Mesenteric fat pad (tissue), 1 donor: ENCODE measurements at regions not wholly inside any gene's neighbourhood (a gene's known extent, or its start where the extent isn't known, plus 50 kb on each side); places are given as distances from the start of the nearest gene placed in this dataset.
"Not testable (repeated sequence)": the region's sequence is repeated elsewhere in the genome, so short reads cannot be mapped to it uniquely, and the experiment has no call there.

Experiments used
- DNase-seq: peaks from one replicate; pipeline ENCODE4 v3.0.0-alpha.2; 2020; ENCODE audit warnings: low spot score
- donor health status: DM: yes; HTN: yes; CAD: no.

DNA sequence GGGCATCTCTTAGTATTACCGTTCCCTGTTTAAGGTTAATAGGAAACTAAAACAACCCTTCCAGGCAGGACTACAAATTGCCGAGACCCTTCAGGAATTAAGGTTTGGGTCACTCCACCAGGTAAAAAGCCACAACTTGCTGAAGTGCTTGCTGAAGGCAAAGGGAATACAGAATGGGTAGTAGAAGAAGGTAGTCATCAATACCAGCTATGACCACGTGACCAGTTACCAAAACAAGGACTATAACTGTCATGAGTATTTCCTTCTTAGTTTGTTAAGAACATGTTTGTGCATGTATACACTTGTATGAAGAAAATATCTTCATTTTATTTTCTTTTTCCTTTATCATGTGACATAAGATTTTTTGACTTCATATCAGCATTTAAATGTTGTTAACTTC lies 578.7 kb upstream of the FBXO33 start:
- DNase-seq, result no peak

DNA sequence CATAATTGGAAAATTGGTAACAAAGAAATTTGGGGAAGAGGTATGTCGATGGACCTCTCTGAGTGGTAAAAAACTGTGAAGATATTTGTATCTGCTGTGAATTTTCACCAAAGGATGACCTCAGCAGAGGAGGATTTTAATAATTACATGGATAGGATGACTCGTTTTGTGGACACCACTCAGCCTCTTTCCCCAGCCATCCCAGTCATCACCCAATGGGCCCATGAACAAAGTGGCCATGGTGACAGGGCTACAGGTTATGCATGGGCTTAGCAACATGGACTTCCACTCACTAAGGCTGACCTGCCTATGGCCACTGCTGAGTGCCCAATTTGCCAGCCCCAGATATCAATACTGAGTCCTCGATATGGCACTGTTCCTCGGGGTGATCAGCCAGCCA lies 577.5 kb upstream of the FBXO33 start:
- no peak for DNase-seq

DNA sequence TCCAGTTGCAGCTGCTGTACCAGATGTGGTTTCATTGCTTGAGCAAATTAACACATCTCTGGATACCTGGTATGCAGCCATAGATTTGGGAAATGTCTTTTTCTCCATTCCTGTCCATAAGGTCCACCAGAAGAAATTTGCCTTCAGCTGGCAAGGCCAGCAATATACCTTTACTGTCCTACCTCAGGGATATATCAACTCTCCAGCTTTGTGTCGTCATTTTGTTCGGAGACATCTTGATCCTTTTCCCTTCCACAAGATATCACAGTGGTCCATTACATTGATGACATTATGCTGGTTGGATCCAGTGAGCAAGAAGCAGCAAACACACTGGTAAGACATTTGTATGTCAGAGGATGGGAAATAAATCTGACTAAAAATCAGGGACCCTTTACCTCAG lies 576.1 kb upstream of the FBXO33 start:
- DNase-seq, result not testable (repeated sequence)

DNA sequence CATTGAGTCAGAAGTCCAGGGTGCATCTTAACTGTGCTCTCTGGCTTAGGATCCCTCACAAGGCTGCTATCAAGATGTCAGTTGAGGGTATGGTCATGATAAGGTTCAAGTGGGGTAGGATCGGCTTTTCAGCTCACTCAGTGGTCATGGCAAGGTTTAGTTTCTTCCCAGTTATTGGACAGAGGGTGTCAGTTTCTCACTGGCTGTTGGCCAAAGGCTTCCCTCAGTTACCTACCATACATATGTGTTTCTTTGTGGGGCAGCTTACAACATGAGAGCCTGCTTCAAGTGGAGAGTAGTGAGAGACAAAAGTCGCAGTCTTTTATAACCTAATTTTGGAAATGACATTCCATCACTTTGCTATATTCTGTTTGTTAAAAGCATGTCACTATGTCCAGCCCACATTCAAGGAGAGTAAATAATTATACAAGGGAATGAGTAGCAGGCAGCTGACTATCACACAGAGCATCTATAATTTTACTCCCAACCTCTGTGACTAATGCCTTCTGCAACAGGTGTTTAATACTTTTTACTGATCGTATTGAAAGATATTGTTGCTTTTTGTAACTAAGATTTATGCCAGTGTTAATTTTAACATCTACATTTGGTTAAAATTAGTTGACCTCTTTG lies 572.8 kb upstream of the FBXO33 start:
- no peak for DNase-seq

DNA sequence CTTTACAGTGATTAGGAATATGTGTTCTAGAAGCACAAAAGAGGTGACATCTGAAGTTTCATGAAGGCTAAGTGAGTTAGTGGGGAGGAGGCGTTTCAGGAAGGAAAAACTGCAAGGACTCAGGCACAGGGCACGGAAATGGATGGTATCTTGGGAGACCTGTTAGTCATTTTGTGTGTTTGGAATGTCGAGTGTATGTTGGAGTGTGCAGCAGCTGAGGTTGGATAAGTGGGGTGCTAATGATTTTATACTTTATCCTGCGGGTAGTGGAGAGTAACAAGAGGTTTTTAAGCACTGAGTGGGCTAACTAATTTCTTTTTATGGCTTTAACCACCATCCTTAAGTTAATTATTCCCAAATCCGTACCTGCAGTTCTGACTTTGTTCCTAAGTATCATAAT lies 571.5 kb upstream of the FBXO33 start:
- no peak for DNase-seq

DNA sequence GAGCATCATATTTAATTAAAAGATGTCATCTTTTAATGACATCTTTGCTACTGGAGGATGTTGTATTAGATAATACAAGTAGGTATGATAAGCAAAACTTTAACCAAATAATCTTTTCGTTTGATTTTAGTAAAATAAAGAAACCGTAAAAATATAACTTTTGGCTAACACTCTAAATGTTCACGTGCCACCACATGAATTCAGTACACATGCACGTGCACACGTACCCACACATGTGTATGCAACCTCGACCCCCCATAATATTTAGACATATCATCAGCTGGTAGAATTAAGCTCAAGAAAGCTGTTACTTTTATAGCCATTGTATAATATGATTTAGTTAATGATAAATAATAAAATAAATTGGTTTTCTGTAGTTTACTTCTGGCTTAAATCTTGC lies 566.6 kb upstream of the FBXO33 start:
- DNase-seq, result no peak

DNA sequence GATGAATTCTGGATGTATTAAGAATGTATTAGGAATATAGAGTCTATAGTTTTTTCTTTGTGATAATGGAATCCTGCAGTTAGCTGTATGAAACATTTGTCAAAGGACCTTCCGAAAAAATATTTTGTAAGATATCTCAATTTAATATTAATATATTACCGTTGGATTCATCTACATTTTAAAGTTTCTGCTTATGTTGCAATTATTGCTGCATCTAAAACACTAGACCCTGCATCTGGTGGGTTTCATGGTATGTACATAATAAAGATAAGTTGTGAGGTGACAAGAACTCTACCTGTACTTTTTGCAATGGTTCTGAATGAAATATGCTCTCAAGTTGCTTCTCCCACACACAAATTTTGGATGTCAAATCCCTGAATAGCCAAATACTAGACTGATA lies 565.9 kb upstream of the FBXO33 start:
- DNase-seq, result no peak

DNA sequence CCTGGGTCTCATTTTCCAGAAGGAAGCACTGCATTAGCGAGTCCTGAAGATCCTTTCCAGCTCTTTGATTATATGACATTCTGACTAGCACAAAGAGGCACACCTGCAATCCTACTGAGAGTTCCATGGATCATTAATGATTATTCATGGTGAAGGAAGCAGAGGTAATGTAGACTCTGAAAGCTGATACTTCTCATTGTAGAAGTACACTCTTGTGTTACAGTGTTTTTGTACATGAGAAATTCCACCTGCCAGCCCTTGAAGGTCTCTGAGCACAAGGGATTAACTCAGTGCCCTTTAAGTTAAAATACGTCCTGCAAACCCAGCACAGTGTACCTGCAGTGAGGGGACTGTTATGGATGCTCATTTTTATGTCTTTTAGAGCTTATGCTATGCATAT lies 558.8 kb upstream of the FBXO33 start:
- DNase-seq, result no peak

DNA sequence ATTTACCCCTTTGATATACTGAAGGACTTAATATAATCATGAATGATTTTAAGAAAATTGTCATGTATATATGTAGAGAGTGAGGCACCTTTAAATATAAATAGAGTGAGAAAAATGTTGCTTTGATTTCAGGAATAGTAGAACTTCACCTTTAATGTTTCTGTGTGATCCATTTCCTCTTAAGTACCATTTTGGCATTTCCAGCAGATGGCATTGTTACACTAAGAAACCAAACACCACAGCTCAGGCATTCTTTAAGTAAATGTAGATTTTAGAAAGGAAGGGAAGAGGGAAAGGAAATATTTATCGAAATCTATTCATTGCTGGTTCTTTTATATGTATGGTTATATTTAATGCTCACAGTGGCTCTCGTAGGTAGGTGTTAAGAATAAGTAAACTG lies 556.7 kb upstream of the FBXO33 start:
- DNase-seq, result no peak

DNA sequence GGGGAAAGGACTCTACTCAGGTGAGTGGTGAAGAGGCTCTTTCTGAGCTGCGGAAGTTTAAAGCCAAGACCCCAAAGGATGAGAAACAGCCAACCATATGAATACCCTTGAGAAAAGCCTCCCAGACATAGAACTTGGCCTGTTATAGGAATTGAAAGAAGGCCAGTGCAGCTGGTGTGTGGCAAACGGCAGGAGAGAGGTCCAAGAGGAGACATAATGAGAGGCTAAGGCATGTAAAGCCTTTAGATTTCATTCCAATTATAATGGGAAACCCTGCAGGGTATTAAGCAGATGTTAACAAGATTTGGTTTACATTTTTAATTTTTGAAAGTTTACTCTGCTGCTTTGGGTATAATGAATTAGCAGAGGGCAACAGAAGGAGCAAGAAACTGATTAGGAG lies 552.1 kb upstream of the FBXO33 start:
- no peak for DNase-seq

DNA sequence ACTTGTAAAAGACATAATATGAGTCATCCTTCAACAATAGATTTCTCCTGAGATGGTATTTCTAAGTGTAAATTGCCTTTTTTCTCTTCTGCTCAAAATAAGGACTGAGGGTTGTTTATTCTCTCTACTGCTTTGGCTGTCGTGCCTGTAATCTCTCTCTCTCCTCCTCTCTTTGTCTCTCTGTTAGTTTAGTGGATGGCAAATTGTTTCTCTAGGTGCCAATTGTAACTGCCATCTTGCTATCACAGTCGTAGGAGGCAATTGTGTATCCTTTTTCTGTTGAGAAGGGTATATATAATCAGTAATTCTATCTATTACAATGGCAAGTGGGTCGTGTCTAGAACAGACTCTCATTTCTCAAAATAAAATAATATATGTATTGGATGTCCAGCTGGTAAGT lies 545.0 kb upstream of the FBXO33 start:
- no peak for DNase-seq

DNA sequence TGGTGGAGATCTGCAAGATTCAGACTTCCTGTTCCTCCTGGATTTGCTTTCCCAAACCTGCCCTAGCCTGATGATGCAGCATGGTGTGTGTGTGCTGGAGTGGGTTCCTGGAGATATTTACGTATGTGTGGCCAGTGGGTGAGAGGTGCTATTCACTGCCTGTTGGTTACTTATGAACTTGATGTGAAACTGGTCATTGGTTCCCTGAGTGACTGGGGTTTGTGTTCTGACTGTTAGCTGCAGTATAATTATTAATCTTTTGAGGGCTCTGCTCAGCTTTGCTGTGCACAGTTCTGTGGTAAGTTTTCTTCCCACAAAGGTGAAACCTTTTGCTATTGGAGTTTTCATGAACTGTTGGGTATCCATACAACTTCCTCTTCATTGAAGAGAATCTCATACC lies 541.8 kb upstream of the FBXO33 start:
- no peak for DNase-seq

DNA sequence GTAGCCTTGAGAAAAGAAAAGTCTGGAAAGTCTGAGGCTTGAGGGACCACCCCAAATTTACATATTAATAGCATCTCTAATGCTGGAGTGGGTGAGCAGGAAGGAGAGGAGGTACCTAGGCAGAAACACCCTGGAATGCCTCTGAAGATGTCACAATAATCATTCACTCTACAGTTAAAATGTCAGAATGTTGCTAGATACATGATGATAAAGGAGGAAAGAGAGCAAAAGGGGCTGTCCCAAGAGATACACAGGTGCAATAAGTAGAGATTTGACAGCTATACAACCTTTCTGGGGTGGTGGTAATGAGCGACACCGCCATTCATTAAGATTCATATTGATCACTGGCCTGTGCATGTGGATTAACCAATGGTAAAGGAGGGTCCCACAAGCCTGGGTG lies 540.5 kb upstream of the FBXO33 start:
- DNase-seq, result no peak

DNA sequence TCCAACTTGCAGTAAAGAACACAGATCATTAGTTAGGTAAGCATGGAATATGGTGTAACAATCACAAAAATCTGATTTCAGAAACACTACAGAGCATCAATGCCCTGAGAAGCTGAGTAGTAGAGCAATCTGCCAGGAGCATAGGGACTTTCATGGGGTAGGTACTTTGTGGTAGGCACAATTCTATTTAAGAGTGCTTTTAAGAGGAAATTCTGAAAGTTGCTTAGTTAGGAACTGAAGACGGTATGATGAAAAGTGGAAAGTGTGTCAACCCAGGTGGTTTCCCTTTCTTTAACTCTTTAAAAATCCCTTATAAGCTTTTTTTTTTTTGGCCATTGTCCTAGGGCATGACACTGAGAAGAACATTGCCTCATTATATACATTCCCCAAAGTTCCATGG lies 535.7 kb upstream of the FBXO33 start:
- DNase-seq, result no peak

DNA sequence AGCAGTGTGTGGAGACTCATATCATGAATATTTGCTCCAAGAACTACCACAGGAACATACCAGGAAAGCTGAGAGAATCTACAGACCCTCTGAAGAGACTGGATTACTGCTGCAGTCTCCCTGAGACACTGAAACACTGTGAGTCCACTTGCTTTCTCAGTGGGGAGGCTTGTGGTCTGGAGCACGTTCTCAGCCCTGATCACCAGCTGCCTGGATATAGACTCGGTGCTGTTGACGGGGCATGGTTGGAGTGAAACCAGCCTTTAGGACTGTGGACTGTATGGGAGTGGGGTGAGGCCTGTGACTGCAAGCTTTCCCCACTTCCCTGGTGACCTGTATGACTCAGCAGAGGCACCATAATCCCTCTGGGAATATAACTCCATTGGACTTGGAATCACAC lies 525.8 kb upstream of the FBXO33 start:
- no peak for DNase-seq

DNA sequence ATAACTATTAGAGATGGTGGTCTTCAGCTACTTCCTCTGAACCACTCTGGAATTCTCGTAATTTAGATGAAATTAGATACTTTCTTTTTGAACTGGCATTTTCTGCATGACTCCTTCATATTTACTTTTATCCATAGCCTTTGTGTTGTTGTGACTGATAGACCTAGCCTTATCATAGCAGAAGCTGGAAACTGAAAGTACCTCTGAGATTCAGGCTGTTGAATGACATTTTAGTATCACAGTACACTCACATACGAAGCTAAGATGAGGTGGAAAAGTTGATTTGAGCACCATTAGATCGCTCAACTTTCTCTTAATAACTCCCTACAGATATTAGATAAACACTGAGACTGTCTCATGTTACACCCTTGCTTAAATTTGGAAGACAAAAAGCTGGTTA lies 525.1 kb upstream of the FBXO33 start:
- DNase-seq, result no peak

DNA sequence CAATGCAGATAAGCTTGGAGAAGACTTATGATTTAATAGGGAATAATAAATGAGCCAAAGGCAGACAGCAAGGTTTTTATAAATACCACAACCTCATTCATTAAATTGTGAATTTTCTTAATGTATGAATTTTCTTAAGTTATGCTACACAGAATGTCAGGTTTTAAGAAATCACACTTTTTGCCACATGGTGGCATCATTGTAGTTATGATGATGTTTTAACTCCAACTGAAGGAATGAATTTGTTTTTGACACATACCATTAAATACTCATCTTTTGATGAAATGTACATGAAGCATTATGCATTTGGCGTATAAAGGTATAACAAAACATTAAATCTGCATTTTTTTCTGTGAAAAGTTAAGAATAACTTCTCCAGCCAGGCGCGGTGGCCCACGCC lies 524.1 kb upstream of the FBXO33 start:
- DNase-seq, result no peak

DNA sequence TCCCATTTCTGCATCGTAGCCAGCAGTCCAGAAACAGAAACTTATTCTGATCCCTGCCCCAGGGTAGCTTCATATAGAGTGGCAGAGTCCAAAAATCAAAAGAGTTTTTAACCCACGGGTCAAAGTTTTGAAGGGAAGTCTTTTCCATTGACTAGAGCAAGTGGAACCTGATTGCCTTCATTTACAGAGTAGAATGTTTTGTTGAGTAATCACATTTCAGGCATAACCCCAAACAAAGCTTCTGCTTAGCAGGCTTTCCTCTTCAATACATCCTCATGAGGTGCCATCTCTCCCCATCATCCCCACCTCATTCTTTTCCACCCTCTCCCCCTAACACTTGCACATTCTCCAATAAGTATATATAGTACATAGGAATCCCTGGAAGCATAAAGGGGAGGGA lies 516.0 kb upstream of the FBXO33 start:
- no peak for DNase-seq

DNA sequence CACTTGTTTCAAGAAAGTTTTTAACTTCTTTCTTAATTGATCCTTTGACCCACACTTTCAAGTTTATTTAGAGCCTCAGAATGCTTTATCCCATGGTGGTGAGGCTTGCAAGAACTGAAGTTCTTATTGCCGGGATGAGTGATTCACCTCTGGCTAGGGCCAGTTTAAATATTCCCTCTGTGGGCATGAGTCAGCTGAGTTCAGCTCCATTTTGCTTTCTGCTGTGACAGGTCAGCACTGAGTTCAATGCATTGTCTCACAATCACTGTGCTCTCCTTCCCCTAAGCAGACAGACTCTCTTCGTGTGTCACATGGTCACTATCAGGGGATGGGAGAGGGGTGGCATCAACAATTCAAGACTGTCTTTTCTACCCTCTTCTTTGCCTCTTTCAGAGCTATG lies 514.6 kb upstream of the FBXO33 start:
- no peak for DNase-seq

DNA sequence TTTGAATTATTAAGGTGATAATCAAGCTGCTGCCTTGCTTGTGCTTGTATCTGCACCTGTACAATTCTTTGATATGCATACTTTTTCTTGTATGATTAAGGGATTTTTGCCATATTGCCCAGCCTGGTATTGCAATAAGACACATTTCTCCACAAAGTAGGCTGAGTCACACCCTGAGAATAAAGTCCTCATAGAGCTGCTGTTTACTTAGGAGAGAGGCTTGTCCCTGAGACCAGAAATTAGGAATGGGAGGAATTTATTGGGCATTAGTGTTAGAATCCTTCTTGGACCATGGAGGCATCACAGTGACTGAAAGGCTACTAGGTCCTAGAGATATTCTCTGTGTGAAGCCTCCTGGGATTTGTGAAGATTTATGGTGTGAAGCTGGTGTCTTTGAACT lies 506.8 kb upstream of the FBXO33 start:
- DNase-seq, result no peak

DNA sequence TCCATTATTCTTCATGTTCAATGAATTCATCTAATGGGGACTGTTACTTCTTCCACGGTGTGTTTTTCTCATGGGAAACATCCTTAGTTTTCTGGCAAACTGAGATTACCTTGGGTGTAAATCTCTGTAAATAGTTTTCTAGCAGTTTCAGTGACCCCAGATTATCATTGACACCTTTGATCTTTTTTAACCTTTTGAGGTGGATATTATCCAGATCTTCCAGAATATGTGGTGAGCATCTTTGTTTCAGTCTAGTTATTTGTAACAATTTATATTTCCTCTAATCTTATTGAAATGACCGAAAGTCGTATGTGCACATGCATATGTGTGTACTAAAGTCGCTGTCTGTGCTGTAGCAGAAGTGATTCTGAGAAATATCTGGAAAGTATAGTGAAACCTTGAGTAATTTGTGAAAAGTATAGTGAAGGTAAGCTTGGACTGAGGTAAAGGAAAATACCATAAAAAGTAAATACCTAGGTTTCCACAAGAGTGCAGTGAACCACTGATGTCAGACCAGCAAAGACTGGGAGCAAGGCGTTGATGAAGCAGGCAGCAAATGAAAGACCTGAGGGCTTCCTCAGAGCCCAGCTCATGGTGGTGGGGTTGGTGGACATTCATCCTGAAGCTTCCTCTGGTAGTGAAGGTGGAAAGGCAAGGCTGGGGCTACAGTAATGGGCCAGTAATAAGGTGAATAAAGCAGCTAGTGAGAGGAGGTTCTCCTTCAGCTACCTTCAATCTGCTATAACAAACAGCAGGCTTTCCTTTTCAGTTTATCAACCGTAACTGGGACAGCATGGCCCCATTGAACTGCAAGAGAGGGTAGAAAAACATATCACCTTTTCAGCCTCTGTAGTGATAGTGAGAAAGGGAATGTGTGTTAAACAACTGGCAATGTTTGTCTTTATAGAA lies 480.2 kb upstream of the FBXO33 start:
- no peak for DNase-seq

DNA sequence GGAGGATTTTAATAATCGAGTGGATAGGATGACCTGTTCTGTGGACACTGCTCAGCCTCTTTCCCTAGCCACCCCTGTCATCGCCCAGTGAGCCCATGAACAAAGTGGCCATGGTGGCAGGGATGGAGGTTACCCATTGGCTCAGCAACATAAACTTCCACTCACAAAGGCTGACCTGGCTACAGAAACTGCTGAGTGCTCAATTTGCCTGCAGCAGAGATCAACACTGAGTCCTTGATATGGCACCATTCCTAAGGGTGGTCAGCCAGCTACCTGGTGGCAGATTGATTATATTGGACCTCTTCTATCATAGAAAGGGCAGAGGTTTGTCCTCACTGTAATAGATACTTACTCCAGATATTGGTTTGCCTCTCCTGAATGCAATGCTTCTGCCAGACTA lies 465.4 kb upstream of the FBXO33 start:
- DNase-seq, result no peak

DNA sequence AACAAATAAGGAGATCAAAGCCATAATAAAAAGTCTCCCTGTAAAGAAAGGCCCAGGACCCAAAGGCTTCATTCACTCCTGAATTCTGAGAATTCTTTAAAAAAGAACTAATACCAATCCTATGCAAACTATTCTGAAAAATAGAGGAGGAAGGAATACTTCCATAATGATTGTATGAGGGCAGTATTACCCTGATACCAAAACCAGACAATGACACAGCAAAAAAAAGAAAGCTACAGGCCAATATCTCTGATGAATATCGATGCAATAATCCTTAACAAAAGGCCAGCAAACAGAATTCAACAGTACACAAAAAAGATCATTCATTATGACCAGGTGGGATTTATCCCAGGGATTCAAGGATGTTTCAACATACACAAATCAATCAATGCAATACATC lies 457.8 kb upstream of the FBXO33 start:
- DNase-seq, result no peak
